SK-N-MC (cell line): ENCODE measurements at regions not wholly inside any gene's neighbourhood (a gene's known extent, or its start where the extent isn't known, plus 50 kb on each side); places are given as distances from the start of the nearest gene placed in this dataset.

ENCODE experiments used
- EZH2 ChIP-seq: fragments of 200-600 bp; sonication (generic); IDR thresholded peaks from one replicate; pipeline ENCODE4 v1.6.1; 2017; ENCODE audit warnings: antibody characterized with exemption
- POLR2AphosphoS5 ChIP-seq: IDR thresholded peaks from 2 replicates; pipeline ENCODE4 v1.6.1; 2012; ENCODE audit warnings: mild to moderate bottlenecking, low read depth, low read length, borderline replicate concordance

- TF ChIP-seq POLR2AphosphoS5 (no peak), EZH2 (no peak)
Observed at GRCh38 chr7:112572669-112573301, 92.0 kb downstream of the LSMEM1 start.
